A549 (cell line): ENCODE measurements at regions not wholly inside any gene's neighbourhood (a gene's known extent, or its start where the extent isn't known, plus 50 kb on each side); places are given as distances from the start of the nearest gene placed in this dataset.
"Not testable (repeated sequence)": the region's sequence is repeated elsewhere in the genome, so short reads cannot be mapped to it uniquely, and the experiment has no call there.

ENCODE experiments used
- ATAC-seq, 2 experiments: fragments of 200-7000 bp in 1 of 2; fragments of >200 bp in 1 of 2; cut with Nextera tagmentation in 1 of 2; cut with Tn5 transposase in 1 of 2; 3 replicates each; pipeline versions ENCODE4 v1.8.0 to v1.9.1; 2018 to 2020; ENCODE audit warnings: mild to moderate bottlenecking in 1 of 2, moderate library complexity in 1 of 2
- CTCF ChIA-PET: fragments of 300-600 bp; sonication (Branson Sonifier 250); formaldehyde crosslinking; extraction: SDS; loops from one replicate; lab custom pipeline; 2021; ENCODE audit warnings: antibody characterized with exemption, inconsistent platforms; lab: Yijun Ruan, JAX
- POLR2A ChIA-PET: fragments of 350-600 bp; formaldehyde crosslinking; extraction: SDS; loops from one replicate; lab custom pipeline; 2021; ENCODE audit warnings: antibody characterized with exemption, inconsistent platforms; lab: Yijun Ruan, JAX
- DNase-seq, 2 experiments: peaks; one replicate each; pipeline versions ENCODE4 v3.0.0 to v3.0.0-alpha.2; 2011 to 2016; ENCODE audit warnings: low read depth in 1 of 2, low spot score in 1 of 2
- FAIRE-seq: peaks from 2 replicates; lab custom pipeline; 2011; peaks lifted over from hg19 to GRCh38; lab: Jason Lieb, UNC
- H3K27ac ChIP-seq, 2 experiments: fragments of >200 bp; sonication (Bioruptor Twin); formaldehyde crosslinking; 3 replicates each; pipeline ENCODE4 v1.5.1; 2016 to 2017
- H3K4me1 ChIP-seq: fragments of >200 bp; sonication (Bioruptor Twin); formaldehyde crosslinking; 3 replicates; pipeline ENCODE4 v1.6.1; 2016
- H3K4me2 ChIP-seq: fragments of >200 bp; sonication (Bioruptor Twin); formaldehyde crosslinking; 3 replicates; pipeline ENCODE4 v1.6.1; 2016
- H3K4me3 ChIP-seq: fragments of >200 bp; sonication (Bioruptor Twin); formaldehyde crosslinking; 3 replicates; pipeline ENCODE4 v1.5.1; 2016
- H3K9me3 ChIP-seq: fragments of >200 bp; sonication (Bioruptor Twin); formaldehyde crosslinking; 3 replicates; pipeline ENCODE4 v1.6.1; 2016
- ATOH8 ChIP-seq: fragments of 250-450 bp; sonication (Bioruptor Pico); IDR thresholded peaks from 2 replicates; pipeline ENCODE4 v1.5.0; 2020; ENCODE audit warnings: low read depth, mild to moderate bottlenecking, moderate library complexity
- CEBPB ChIP-seq, 2 experiments: fragments of >200 bp in 1 of 2; sonication (Bioruptor Twin) in 1 of 2; formaldehyde crosslinking in 1 of 2; IDR thresholded peaks; 2 replicates each; pipeline ENCODE4 v1.6.1; 2012 to 2016
- CHD4 ChIP-seq: fragments of 200-600 bp; sonication (generic); IDR thresholded peaks from 2 replicates; pipeline ENCODE4 v1.6.1; 2016; ENCODE audit warnings: antibody characterized with exemption, mild to moderate bottlenecking, borderline replicate concordance
- EP300 ChIP-seq, 2 experiments: fragments of >200 bp; sonication (Bioruptor Twin); formaldehyde crosslinking; IDR thresholded peaks; 2 replicates in 1 of 2; 3 replicates in 1 of 2; pipeline ENCODE4 v1.6.1; 2016 to 2017
- ESRRA ChIP-seq: fragments of 150-350 bp; IDR thresholded peaks from 2 replicates; pipeline ENCODE4 v1.6.1; 2014; ENCODE audit warnings: mild to moderate bottlenecking, low read length, borderline replicate concordance
- FOSL2 ChIP-seq, 2 experiments: fragments of 450-650 bp in 1 of 2; fragments of >200 bp in 1 of 2; sonication (Bioruptor Twin) in 1 of 2; formaldehyde crosslinking; IDR thresholded peaks; 2 replicates each; pipeline versions ENCODE4 v1.5.0 to v1.6.1; 2016 to 2020; ENCODE audit warnings: mild to moderate bottlenecking in 1 of 2, moderate library complexity in 1 of 2
- HOXA7 ChIP-seq: fragments of 250-450 bp; sonication (Bioruptor Pico); IDR thresholded peaks from 2 replicates; pipeline ENCODE4 v1.5.0; 2020; ENCODE audit warnings: mild to moderate bottlenecking, moderate library complexity
- HOXB13 ChIP-seq: fragments of 250-450 bp; sonication (Bioruptor Pico); IDR thresholded peaks from 2 replicates; pipeline ENCODE4 v1.5.0; 2020; ENCODE audit warnings: low read depth, mild to moderate bottlenecking, moderate library complexity
- JUN ChIP-seq, 2 experiments: fragments of >200 bp; sonication (Bioruptor Twin); formaldehyde crosslinking; IDR thresholded peaks; 2 replicates in 1 of 2; 3 replicates in 1 of 2; pipeline ENCODE4 v1.6.1; 2016 to 2017
- MAFK ChIP-seq: fragments of 450-650 bp; IDR thresholded peaks from 2 replicates; pipeline ENCODE4 v1.6.1; 2014; ENCODE audit not compliant: partially characterized antibody
- MAZ ChIP-seq: fragments of 150-350 bp; IDR thresholded peaks from 2 replicates; pipeline ENCODE4 v1.6.1; 2014; ENCODE audit warnings: antibody characterized with exemption, low read depth, low read length, borderline replicate concordance
- NPAS2 ChIP-seq: fragments of 250-450 bp; sonication (Bioruptor Pico); IDR thresholded peaks from 2 replicates; pipeline ENCODE4 v1.8.0; 2022; ENCODE audit warnings: mild to moderate bottlenecking, moderate library complexity, borderline replicate concordance
- NR3C1 ChIP-seq: fragments of >200 bp; sonication (Bioruptor Twin); formaldehyde crosslinking; IDR thresholded peaks from 3 replicates; pipeline ENCODE4 v1.6.1; 2017
- PBX3 ChIP-seq: IDR thresholded peaks from 2 replicates; pipeline ENCODE4 v1.6.1; 2012
- POLR2A ChIP-seq: IDR thresholded peaks from 2 replicates; pipeline ENCODE4 v1.6.1; 2012; ENCODE audit warnings: mild to moderate bottlenecking, low read length
- POLR2AphosphoS2 ChIP-seq: conservative IDR thresholded peaks from 2 replicates; pipeline ENCODE4 v1.6.1; 2012; ENCODE audit warnings: low read length, improper control_type of control experiment, inconsistent platforms
- RARB ChIP-seq: fragments of 250-450 bp; sonication (Bioruptor Pico); IDR thresholded peaks from 2 replicates; pipeline ENCODE4 v1.8.0; 2021; ENCODE audit warnings: mild to moderate bottlenecking, moderate library complexity
- RCOR1 ChIP-seq: fragments of 150-350 bp; IDR thresholded peaks from 2 replicates; pipeline ENCODE4 v1.6.1; 2014; ENCODE audit warnings: antibody characterized with exemption, low read length, low read depth
- USF2 ChIP-seq: fragments of 450-650 bp; IDR thresholded peaks from 2 replicates; pipeline ENCODE4 v1.6.1; 2014; ENCODE audit warnings: antibody characterized with exemption
- ZC3H11A ChIP-seq: fragments of 450-650 bp; IDR thresholded peaks from 2 replicates; pipeline ENCODE4 v1.6.1; 2014; ENCODE audit warnings: antibody characterized with exemption, mild to moderate bottlenecking
- WGBS: methylation state at CpG from one replicate; pipeline ENCODE4 v1.1.6; 2017; ENCODE audit errors: missing lambda C conversion rate; 5-methylcytosine and 5-hydroxymethylcytosine counted together

GRCh38 chr3:106140431-106140830 lies 271.6 kb upstream of the CBLB start (continued):
- TF ChIP-seq USF2, result no peak
- TF ChIP-seq POLR2AphosphoS2, result no peak
- no peak for TF ChIP-seq EP300 (IDR thresholded peaks at IDR 0.05)
- no peak for TF ChIP-seq ATOH8
- TF ChIP-seq CHD4, result no peak
- no peak for TF ChIP-seq CEBPB (IDR thresholded peaks at IDR 0.05)

- Histone ChIP-seq H3K27ac (no peak overlapping the region), H3K4me3 (no peak overlapping the region), H3K9me3 (no peaks in the 10 kb centered on the region)
- CTCF ChIA-PET, result no interaction called here
- POLR2A ChIA-PET, result no interaction called here
- DNase-seq, result no peak
- no peak for TF ChIP-seq HOXB13 (CRISPR knock-in tag)
- TF ChIP-seq POLR2AphosphoS2, result no peak
- no peak for TF ChIP-seq MAFK
- no peak for TF ChIP-seq ESRRA
- TF ChIP-seq, all 56 proteins: peak for 0
- Histone ChIP-seq H3K4me1 (no peaks in the 10 kb centered on the region), H3K4me2 (no peak overlapping the region)
- no peak for FAIRE-seq
- ATAC-seq, result no peak
- WGBS, result 71% methylated on average over 2 of the region's 2 CpGs
Observed at GRCh38 chr3:106144030-106144429, 275.2 kb upstream of the CBLB start.

GRCh38 chr3:106148440-106149082 lies 279.7 kb upstream of the CBLB start:
- H3K4me1 ChIP-seq, FAIRE-seq, H3K9me3 ChIP-seq, H3K4me2 ChIP-seq, H3K4me3 ChIP-seq, H3K27ac ChIP-seq, POLR2A ChIA-PET, ATAC-seq, CTCF ChIA-PET, DNase-seq: not testable (repeated sequence)
- WGBS, result 81% methylated on average over 6 of the region's 28 CpGs

- POLR2A ChIA-PET, result no interaction called here
- DNase-seq, result no peak
- Histone ChIP-seq H3K4me2 (no peak overlapping the region), H3K4me3 (no peak overlapping the region), H3K9me3 (no peaks in the 10 kb centered on the region), H3K27ac (no peak overlapping the region)
- FAIRE-seq, result no peak
- no peak for TF ChIP-seq JUN (IDR thresholded peaks at IDR 0.05)
- TF ChIP-seq HOXA7 (CRISPR knock-in tag), result no peak
- TF ChIP-seq NR3C1, result no peak
- no peak for TF ChIP-seq NPAS2 (CRISPR knock-in tag)
- TF ChIP-seq RARB, result no peak
- TF ChIP-seq PBX3, result no peak
- no peak for TF ChIP-seq ZC3H11A
- TF ChIP-seq MAZ, result no peak
- no peak for TF ChIP-seq POLR2A
- no peak for TF ChIP-seq RCOR1
- TF ChIP-seq FOSL2 (IDR thresholded peaks at IDR 0.05), result no peak
- TF ChIP-seq FOSL2 (CRISPR knock-in tag; IDR thresholded peaks at IDR 0.05), result no peak
- TF ChIP-seq, all 56 proteins: peak for 0
- CTCF ChIA-PET, result no interaction called here
- no peak for ATAC-seq
- H3K4me1 ChIP-seq, result no peaks in the 10 kb centered on the region
- 54% methylated on average over 3 of the region's 3 CpGs for WGBS
Observed at GRCh38 chr3:106157411-106157810, 288.6 kb upstream of the CBLB start.
